ENCODE measurements at regions not wholly inside any gene's neighbourhood (a gene's known extent, or its start where the extent isn't known, plus 50 kb on each side); places are given as distances from the start of the nearest gene placed in this dataset.

DNA sequence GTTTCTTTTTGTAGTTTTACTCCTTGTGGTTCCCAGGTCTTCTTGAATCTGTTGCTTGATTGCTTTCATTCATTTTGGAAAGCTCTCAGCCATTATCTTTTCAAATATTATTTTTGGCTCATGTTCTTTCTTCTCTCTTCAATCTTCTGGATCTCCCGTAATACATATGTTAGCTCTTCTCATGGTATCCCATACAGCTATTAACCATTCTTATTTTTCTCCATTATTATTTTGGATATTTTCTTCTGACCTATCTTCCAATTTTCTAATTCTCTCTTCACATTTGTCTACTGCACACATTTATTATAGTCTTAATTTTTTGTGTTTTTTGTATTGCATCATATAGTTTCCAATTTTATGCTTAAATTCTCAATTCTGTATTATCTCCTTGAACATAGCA lies 123.9 kb upstream of the ARID2 start:
- TF ChIP-seq ARNTL (CRISPR knock-in tag; IDR thresholded peaks at IDR 0.05) (no peak), KAT8 (CRISPR knock-in tag; IDR thresholded peaks at IDR 0.05) (no peak)
